ENCODE measurements at regions not wholly inside any gene's neighbourhood (a gene's known extent, or its start where the extent isn't known, plus 50 kb on each side); places are given as distances from the start of the nearest gene placed in this dataset.

GRCh38 chr17:17425005-17425404 lies 51.8 kb upstream of the MED9 start:
- Histone ChIP-seq H3K9me3 (no peaks in the 10 kb centered on the region), H3K27ac (no peak overlapping the region), H3K27me3 (no peaks in the 10 kb centered on the region), H3K4me1 (no peaks in the 10 kb centered on the region), H3K4me3 (no peak overlapping the region), H3K36me3 (no peaks in the 10 kb centered on the region)
- no peak for DNase-seq (ENCODE audit: low spot score in 2 of 2)
- intact Hi-C loops (cut with DNase I), result no loop called here
- no peak for TF ChIP-seq CTCF (IDR thresholded peaks at IDR 0.05)

- Histone ChIP-seq H3K9me3 (no peaks in the 10 kb centered on the region), H3K27ac (no peak overlapping the region), H3K36me3 (no peaks in the 10 kb centered on the region), H3K4me3 (no peak overlapping the region), H3K27me3 (no peaks in the 10 kb centered on the region), H3K4me1 (no peaks in the 10 kb centered on the region)
- no peak for TF ChIP-seq CTCF (IDR thresholded peaks at IDR 0.05)
- no peak for DNase-seq (ENCODE audit: low spot score in 2 of 2)
- intact Hi-C loops (cut with DNase I), result no loop called here
Measured at GRCh38 chr17:17425591-17425990, 51.2 kb upstream of the MED9 start.

GRCh38 chr17:17426184-17426583 lies 50.6 kb upstream of the MED9 start:
- Histone ChIP-seq H3K4me1 (no peaks in the 10 kb centered on the region), H3K27me3 (no peaks in the 10 kb centered on the region), H3K27ac (no peak overlapping the region), H3K4me3 (no peak overlapping the region), H3K36me3 (no peaks in the 10 kb centered on the region), H3K9me3 (no peaks in the 10 kb centered on the region)
- no peak for TF ChIP-seq CTCF (IDR thresholded peaks at IDR 0.05)
- no peak for DNase-seq (ENCODE audit: low spot score in 2 of 2)
- intact Hi-C loops (cut with DNase I), result no loop called here
